GM18519 (cell line): ENCODE measurements at regions not wholly inside any gene's neighbourhood (a gene's known extent, or its start where the extent isn't known, plus 50 kb on each side); places are given as distances from the start of the nearest gene placed in this dataset.

Source experiments
- ATAC-seq: cut with Tn5 transposase; IDR thresholded peaks from one replicate; pipeline ENCODE4 v1.9.1; 2021; ENCODE audit warnings: mild to moderate bottlenecking, moderate library complexity; ENCODE audit not compliant: unreplicated experiment, low FRiP score

DNA sequence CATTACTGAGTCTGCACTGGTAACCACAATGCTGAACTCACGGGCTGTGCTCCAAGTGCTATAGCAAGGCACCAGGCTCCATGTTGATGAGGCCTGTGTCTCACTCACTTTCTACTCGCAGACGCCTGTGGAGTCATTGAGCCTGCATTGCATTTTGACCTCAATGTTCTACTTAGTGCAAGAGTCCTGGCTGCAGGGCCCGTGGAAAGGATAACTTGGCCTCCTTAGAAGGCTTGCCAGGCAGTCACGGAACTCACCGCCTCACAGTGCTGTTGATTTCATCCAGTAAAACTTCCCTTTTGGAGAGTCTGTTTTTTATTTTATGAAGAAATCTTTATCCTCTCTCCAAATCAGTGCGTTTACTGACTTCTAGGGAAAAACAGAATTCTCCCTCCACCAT lies 290.4 kb downstream of the RNF144A start:
- no peak for ATAC-seq

DNA sequence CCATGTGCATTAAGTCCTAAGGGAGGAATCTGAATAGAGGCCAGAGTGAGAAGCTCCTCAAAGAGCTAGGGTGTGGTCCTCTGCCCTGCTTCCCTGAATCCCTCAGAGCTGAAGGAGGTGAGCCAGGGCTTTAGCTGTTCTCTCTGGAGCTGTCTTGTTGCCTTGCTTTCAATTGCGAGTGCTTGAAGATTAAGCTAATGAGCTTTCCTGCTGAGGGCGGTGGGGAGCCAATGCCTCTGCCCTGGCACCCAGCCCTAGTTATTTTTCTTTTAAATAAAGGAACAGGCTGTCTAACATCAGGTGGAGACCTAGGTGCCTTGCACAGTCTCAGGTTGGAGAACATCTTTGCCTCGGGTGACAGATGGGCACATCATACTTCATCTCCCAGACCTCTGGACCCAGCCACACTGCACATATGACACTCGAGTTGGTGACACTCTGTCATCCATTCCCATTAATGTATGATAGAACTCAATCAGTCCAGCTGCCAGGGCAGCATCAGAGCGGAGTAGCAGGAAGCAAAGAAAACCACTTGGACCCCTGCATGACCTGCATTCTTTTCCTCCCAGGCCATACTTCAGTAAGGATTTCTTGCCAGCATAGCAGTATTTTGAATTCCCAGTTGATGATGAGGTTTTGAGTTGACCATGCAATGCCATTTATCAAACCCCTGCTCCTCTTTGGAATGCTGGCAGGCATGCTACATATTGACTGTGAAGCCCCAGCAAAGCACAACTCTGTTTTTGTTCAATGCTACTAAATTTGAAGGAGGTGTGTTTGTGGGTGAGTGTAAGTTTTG lies 292.7 kb downstream of the RNF144A start:
- no peak for ATAC-seq

DNA sequence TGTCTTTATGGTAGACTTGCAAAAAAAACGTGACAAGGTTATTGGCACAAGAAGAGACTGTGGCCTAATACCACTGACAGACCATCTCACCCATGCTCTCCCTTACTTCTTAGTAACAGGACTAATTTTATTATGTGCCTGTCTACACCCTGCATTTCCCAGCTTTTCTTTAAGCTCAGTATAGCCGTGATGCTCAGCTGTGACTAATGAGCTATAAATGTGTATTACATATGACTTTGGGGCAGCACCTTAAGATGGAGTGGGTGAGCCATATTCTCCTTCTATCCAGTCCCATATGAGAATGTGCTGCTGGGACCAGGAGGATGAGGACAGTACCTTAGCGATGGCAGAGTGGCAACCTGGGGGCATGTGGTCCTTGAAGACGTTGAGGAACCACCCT lies 293.5 kb downstream of the RNF144A start:
- no peak for ATAC-seq

DNA sequence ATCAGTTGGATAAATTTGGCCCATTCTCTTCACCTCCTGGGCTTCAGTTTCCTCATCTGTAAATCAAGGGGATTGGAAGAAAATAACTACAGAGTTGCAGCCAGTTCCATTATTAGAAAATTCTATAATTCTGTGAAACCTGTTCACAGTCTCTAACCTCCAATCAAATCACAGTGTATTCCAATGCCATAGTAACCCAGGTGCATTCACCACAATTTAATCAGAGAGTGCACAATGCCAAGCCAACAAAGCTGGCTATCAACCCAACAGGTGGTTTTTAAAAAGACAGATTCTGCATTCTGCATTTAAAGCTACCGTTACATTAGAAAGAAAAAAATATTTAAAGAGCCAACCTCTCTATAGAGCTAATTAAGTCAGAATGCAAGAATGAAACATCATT lies 308.6 kb downstream of the RNF144A start:
- ATAC-seq: no peak

DNA sequence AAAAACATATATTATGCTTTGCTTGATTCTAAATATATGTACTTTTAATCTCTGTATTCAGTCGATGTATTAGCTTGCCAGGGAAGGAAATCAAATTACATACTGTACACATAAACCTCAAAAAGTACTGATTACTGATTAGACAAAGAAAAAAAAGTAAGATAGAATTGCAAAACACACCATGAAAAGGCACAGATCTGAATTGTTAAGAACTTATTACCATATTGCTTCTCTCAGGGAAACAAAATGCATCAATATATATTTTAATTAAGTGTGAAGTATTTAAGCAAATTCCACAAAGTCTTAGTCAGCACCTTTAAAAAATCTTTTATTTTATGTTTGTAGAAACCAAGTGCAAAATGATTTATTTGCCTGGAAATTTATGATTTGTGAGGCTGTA lies 309.3 kb downstream of the RNF144A start:
- no peak for ATAC-seq

DNA sequence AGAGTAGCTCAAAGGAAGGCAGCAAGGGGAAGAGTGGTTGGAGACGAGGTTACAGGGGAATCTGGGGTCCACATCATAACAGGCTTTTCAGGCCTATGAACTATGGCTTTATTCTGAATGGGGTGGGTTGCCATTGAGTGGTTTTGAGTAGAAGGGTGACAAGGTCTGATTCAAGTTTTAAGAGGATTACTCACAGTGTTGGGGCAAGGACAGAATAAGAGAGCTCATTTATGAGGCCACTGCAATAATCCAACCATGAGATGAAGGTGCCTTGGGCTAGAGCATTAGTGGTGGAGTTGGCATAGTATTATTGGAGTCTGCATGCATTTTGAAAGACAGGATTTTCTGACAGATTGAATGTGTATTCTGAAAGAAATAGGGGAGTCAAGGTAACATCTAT lies 315.9 kb downstream of the RNF144A start:
- ATAC-seq: no peak

DNA sequence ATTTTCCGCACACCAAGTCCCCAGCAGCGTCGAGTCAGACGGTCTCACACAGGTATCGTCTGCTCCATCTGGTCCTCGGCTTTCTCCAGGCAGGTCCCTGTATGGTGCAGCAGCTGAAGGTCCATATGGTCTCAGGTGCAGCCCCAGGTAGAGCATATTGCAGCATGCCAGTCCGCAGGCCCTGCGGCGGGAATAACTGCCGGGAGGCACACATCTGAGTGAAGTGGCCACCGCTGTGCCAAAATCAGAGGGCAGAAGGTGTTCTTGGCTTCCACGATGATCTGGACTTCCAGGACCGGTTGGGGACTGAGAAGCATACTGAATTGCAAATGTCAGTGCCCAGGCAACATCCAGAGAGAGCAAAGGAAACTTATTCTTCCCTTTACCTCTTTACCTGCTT lies 320.3 kb downstream of the RNF144A start:
- ATAC-seq: no peak

DNA sequence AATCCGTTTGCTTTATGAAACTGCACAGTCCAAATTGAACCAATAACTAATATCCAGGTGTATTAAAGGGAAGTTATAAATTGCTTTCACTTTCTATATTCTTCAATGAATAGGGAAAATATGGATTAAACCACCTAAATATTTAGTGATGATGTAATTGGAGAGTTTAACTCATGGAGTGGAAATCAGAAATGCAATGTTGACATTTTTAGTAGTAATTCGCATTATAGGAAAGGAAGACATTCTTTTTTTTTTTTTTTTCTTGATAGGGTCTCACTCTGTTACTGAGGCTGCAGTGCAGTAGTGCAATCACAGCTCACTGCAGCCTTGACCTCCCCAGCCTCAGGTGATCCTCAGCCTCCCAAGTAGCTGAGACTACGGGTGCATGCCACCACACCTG lies 321.9 kb downstream of the RNF144A start:
- ATAC-seq: no peak

DNA sequence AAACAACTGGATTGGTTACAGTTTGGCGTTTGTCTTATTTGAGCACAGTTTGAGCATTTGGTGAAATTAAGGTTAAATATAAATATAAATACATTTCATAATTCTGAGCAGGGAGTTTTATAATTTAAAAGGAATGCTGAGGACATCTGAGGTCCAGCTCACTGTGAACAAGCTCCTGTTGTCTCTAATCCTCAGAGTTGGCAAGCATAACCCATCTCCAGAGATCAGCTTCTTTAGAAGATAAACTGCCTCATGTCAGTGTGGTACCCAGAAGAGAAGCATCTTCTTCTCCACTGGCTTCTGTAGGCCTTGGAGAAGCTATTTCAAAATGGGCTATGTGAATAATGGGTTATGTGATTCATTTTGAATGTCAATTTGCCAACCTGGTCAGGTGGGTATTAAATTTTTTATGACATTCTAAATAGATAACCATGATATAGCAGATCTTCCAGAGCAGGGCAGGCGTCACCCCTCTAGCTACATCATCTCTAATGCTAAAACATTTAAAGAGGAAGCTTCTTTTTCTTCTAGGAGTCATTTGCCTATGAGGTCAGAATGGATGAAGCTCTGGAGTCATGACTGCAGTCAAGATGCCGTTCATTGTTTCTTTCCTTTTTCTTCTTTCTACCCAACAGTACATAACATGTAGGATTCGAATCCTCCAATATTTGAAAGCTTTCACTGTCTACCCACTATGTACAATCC lies 324.0 kb downstream of the RNF144A start:
- ATAC-seq: no peak

DNA sequence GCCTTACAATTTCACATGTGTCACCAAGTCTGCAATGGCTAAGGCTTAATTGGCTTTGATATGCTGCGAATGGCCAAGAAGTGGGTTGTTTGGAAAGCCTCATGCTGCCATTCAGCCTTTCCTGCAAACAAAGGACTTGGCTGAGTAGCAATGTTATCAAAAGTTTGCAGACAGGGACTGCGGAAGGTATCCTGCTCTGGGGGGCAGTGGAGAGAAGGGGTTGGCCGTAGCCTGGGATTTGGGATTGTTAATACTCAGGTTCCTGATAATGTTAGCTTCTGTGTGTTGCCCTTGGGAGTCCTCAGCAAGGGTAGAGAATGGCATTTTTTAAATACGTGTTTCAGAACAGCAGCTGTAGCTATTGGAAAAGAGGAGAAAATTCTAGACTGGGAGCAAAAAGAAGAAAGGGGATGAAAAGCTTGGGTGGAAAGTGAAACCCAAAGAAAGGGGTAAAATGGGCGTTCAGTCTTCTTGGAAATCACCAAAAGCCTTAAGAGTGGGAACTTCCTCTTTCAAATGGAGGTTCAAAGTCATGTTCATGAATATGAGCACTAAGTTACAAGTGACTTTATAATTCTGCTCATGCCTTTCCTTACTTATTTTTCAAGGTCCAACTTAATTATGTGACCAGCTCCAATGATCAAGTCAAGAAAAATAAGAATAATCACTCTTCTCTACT lies 325.1 kb downstream of the RNF144A start:
- no peak for ATAC-seq

DNA sequence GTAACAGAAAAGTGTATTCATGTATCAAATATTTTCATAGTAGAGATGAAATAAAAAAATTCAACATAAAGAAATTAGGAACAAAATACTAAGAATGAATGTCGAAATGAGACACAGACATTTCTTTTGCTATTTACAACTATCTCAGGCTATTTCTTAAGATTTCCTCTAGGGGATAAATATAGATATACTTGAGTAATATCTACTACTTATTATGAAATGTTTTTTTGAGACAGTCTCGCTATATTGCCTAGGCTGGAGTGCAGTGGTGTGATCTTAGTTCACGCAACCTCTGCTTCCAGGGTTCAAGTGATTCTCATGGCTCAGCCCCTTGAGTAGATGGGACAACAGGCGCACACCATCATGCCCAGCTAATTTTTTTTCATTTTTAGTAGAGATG lies 326.1 kb downstream of the RNF144A start:
- ATAC-seq: no peak

DNA sequence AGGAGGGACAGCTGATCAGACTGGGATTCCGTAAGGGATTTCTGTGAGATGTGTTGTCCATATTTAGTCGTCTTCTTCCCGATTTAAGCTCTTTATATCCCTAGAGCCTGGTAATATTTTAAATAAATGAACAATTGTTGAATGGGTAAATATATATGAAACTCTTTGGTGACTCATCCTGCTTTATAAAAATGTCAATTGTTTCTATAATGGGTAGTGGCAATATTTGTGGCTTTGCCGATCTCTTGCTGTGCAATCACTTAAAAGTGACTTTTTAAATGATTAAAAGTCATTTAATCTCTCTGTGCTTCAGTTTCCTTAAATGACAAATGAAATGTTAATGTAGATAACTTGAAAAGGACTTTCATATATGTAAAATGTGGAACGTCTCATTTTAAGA lies 339.2 kb downstream of the RNF144A start:
- no peak for ATAC-seq

DNA sequence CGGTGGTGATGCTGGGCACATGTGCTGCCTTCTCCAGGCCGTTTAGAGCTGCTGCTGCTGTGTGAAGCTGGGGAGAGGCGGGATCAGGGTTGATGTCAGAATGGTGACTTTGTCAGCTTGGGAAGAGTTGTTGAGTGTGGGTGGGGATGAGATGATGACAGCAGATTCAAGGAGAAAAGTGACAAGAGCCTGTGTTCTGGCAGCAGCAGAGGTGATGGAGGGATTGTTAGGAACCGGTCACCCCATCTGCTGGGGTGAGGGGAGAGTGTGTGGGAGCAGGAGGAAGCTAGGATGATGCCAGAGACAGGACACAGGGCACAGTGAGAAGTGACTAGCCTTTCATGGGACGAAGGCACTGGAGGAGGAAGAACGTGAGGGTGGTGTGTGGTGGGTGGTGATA lies 345.5 kb downstream of the RNF144A start:
- no peak for ATAC-seq

DNA sequence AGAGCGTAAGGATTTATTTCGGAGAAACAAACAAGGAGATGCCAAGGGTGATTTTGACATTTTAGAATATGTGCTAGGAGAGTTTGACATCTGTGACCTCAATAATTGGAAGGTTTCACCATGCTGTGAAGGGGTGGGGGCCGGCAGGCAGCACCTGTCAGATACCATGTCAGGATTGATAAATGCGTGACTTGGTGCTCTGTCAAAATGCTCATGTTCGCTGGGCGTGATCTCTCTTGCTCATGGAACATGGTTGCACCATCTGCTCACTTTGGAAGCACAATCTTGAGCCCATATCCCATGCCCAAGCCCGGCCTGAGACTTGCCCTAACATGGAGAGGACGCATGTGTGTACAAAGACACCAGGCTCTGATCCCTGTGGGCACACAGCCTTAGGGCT lies 347.6 kb downstream of the RNF144A start:
- no peak for ATAC-seq

DNA sequence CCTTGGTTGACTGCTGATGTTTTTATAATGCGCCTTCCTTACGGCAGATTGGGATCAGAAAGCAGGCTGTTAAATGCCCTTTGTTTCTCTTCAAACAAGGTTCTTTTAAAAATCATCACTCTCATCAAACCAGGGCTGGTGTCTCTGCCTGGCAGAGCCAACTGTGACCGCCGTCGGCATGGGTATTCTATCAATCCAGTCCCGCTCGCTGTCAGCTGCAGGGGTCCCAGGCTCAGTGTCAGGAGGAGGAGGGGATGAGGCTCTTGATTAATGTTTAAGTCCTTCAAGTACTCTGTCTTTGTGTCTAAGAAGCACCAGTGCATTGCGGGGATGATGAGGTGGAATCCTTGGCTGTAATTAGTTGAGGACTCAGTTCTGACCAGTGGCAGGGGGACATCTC lies 348.1 kb downstream of the RNF144A start:
- ATAC-seq: no peak

DNA sequence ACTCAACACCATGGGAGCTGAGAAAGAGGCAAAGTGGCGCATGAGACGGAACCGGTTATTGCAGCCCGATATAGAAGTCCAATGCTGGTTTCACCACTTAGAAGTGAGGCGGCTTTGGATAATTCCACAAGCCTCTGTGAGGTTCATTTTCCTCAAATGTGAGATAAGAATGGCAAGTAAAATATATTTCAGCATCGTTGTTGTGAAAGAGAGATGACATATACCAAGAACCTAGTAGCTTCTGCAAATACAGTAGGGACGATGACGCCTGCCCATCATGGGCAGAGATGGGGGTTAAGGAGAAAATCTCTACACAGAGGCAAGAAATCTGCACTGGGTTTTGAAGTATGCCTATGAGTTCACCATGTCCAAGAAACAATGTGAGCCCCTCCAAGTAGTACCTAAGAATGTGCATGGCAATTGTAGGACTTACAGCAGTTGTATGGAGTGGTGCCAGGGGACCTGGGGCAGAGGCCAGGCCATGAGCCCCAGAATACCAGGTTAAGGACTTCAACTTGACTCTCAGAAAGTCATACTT lies 352.0 kb downstream of the RNF144A start:
- no peak for ATAC-seq

DNA sequence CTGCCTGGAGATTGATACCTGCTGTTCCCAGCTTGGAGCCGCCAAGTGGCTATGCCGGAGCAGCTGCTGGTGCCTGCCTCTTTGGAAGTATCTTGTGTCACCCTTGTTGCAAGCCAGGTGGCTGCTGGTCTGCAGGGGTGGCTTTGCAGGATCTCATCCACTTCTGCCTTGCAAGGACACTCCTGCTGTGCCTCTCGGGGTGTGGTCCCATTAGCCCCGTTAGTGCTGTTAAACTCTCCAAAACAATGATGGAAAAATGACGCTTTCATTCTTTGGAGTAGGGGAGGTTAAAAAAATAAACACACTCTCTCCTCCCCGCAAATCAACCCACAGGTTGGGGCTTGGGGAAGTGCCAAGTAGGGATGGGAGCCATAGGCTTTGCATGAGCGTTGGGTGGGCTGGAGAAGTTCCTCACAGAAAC lies 352.8 kb downstream of the RNF144A start:
- ATAC-seq: no peak

DNA sequence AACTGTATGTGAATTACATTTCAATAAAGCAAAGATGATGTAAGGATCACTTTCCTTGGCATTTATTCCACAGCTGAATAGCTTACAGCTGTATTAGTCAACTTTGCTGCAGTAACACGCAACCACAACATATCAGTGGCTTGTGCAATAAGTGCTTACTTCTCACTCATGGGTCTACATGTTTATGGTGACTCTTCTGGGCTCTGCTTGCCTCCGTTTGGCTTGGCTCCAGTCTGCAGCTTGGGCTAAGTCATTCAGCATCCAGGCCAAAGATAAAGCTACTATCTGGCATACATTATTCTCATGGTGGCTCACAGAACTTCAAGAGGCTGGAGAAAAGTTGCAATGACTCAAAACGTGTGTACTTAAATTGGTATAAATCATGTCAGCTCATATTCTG lies 355.0 kb downstream of the RNF144A start:
- no peak for ATAC-seq

DNA sequence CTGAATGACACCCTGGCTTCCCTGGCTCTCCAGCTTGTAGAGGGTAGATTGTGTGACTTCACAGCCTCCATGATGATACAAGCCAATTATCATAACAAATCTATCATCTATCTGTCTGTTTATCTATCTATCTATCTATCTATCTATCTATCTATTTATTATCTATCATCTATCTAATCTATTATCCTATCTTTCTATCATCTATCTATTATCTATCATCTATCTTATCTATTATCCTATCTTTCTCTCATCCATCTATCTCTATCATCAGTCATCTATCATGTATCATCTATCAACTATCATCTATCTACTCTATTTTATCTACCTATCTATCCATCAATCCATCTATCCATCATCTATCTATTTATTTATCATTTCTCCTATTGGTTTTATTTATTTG lies 361.8 kb downstream of the RNF144A start:
- no peak for ATAC-seq

DNA sequence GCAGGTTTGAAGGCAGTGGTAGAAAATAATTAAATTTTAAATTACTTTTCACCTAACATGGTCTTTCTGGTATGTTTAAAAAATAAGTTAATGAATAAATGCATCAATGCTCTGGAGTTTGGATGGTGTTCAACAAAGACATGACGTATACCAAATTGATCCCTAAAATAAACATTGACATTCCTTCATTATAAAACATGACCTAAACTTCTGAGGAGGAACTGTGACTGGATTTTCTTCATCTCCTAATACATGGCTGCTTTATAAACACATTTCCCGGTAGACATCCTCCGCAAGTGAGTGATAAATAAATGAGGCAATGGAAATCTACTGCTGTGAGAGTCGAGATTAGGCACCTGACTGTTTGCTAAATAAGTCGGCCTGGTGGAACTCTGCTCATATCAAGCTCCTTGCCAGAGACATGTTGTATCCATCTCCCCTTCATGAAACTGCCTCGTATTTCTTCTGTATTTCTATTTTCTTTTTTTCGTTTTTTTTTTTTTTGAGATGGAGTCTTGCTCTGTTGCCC lies 362.3 kb downstream of the RNF144A start:
- no peak for ATAC-seq

DNA sequence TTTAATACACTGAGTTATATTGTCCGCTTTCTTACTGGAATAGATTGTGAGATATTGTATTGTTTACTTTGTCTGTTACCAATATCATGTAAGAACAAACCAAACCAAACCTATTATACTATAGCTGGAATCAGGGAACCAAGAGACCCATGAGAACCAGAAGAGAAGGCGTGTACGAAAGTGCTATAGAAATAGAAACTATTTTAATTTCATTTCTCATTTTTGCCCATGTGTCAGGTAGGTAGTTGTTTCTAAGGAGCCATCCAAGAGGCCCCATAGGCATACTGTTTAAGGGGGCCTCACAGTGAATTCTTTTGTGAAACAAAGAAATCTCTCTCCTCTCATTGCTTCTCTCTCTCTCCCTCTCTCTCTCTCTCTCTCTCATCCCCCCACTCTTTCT lies 363.6 kb downstream of the RNF144A start:
- ATAC-seq: peak; percentile 43
